ENCODE measurements at regions not wholly inside any gene's neighbourhood (a gene's known extent, or its start where the extent isn't known, plus 50 kb on each side); places are given as distances from the start of the nearest gene placed in this dataset.

DNA sequence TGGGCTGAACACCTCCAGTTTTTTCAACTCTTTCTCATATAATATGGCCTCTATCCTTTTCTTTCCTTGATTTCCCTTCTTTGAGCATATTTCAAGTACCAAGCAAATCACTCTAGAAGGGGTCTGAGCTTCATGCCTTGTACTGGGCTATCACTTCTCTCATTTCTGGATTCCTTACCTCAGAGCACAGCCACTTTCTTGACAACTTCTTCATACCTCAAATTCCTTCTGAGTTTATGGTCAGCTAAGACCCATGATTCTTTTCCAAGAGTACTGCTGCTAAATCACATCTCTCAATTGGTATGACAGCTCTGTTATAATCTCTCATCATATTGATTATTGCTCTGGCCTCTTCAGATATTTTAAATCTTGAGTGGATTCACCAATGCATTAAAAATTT lies 224.8 kb upstream of the ZBED5 start (continued):
- TF ChIP-seq, protein P1, sequence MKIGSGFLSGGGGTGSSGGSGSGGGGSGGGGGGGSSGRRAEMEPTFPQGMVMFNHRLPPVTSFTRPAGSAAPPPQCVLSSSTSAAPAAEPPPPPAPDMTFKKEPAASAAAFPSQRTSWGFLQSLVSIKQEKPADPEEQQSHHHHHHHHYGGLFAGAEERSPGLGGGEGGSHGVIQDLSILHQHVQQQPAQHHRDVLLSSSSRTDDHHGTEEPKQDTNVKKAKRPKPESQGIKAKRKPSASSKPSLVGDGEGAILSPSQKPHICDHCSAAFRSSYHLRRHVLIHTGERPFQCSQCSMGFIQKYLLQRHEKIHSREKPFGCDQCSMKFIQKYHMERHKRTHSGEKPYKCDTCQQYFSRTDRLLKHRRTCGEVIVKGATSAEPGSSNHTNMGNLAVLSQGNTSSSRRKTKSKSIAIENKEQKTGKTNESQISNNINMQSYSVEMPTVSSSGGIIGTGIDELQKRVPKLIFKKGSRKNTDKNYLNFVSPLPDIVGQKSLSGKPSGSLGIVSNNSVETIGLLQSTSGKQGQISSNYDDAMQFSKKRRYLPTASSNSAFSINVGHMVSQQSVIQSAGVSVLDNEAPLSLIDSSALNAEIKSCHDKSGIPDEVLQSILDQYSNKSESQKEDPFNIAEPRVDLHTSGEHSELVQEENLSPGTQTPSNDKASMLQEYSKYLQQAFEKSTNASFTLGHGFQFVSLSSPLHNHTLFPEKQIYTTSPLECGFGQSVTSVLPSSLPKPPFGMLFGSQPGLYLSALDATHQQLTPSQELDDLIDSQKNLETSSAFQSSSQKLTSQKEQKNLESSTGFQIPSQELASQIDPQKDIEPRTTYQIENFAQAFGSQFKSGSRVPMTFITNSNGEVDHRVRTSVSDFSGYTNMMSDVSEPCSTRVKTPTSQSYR (CRISPR knock-in tag; IDR thresholded peaks at IDR 0.05), result no peak

DNA sequence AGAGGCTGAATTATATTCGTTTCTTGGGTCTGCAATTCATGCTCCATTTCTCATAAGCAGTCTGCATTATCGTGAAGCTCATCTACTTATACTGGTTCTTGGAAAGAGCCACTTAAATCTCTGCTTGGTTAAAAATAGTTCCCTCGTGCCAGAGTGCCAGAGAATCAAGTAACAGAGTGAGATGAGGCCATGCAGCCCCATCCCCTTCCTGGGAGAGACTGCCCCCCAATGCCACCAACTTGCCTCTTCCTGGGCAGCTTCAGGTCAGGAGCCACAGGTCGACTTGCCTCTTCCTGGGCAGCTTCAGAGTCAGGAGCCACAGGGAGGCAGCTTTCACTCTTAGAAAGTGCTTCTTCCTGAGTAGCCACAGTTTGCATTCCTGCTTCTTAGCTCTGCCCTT lies 223.9 kb upstream of the ZBED5 start:
- peaks cover 63% of the 10 kb centered on the region for H3K4me1 Mint-ChIP-seq
- POLR2A ChIA-PET, result interaction anchor here (1.0 kb wide), 1 partner anchor 10 kb away, joined by 3 read pairs; no protein-coding TSS in a partner anchor
- H3K27ac Mint-ChIP-seq, result peak overlapping the region; percentile 42; the same call in 1 of the 2 replicates
- no peaks in the 10 kb centered on the region for H3K36me3 Mint-ChIP-seq
- CTCF ChIA-PET, result interaction anchor here (0.9 to 2.0 kb wide), 8 partner anchors 10 to 138 kb away, joined by 3 to 14 read pairs (median 7); no protein-coding TSS in a partner anchor
- H3K9me3 Mint-ChIP-seq, result peaks cover 14% of the 10 kb centered on the region
- peak; percentile 54 for ATAC-seq
- DNase-seq (ENCODE audit: low spot score), result no peak
- no peak overlapping the region for H3K4me3 Mint-ChIP-seq
- H3K27me3 Mint-ChIP-seq (ENCODE audit: low read depth), result peaks cover 7% of the 10 kb centered on the region; the same call in 1 of the 2 replicates
- TF ChIP-seq ZNF232 (CRISPR knock-in tag; IDR thresholded peaks at IDR 0.05), result no peak
- TF ChIP-seq NR1H2 (CRISPR knock-in tag; IDR thresholded peaks at IDR 0.05), result no peak
- TF ChIP-seq JAZF1 (CRISPR knock-in tag; IDR thresholded peaks at IDR 0.05), result no peak
- TF ChIP-seq E2F4 (CRISPR knock-in tag; IDR thresholded peaks at IDR 0.05; ENCODE audit: borderline replicate concordance, low read depth), result no peak
- no peak for TF ChIP-seq TCF7 (CRISPR knock-in tag; IDR thresholded peaks at IDR 0.05; ENCODE audit: low read depth)
- TF ChIP-seq, protein P2, sequence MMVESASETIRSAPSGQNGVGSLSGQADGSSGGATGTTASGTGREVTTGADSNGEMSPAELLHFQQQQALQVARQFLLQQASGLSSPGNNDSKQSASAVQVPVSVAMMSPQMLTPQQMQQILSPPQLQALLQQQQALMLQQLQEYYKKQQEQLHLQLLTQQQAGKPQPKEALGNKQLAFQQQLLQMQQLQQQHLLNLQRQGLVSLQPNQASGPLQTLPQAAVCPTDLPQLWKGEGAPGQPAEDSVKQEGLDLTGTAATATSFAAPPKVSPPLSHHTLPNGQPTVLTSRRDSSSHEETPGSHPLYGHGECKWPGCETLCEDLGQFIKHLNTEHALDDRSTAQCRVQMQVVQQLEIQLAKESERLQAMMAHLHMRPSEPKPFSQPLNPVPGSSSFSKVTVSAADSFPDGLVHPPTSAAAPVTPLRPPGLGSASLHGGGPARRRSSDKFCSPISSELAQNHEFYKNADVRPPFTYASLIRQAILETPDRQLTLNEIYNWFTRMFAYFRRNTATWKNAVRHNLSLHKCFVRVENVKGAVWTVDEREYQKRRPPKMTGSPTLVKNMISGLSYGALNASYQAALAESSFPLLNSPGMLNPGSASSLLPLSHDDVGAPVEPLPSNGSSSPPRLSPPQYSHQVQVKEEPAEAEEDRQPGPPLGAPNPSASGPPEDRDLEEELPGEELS (CRISPR knock-in tag; IDR thresholded peaks at IDR 0.05), result no peak
- TF ChIP-seq, protein P3, sequence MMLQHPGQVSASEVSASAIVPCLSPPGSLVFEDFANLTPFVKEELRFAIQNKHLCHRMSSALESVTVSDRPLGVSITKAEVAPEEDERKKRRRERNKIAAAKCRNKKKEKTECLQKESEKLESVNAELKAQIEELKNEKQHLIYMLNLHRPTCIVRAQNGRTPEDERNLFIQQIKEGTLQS (CRISPR knock-in tag; conservative IDR thresholded peaks at IDR 0.05), result no peak
- no peak for TF ChIP-seq GTF2I (CRISPR knock-in tag; conservative IDR thresholded peaks at IDR 0.05)
- TF ChIP-seq, protein P4, sequence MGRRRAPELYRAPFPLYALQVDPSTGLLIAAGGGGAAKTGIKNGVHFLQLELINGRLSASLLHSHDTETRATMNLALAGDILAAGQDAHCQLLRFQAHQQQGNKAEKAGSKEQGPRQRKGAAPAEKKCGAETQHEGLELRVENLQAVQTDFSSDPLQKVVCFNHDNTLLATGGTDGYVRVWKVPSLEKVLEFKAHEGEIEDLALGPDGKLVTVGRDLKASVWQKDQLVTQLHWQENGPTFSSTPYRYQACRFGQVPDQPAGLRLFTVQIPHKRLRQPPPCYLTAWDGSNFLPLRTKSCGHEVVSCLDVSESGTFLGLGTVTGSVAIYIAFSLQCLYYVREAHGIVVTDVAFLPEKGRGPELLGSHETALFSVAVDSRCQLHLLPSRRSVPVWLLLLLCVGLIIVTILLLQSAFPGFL (CRISPR knock-in tag; IDR thresholded peaks at IDR 0.05; ENCODE audit: borderline replicate concordance), result no peak
- no peak for TF ChIP-seq ZNF425 (CRISPR knock-in tag; conservative IDR thresholded peaks at IDR 0.05)
- no peak for TF ChIP-seq ATF1 (CRISPR knock-in tag; IDR thresholded peaks at IDR 0.05)
- TF ChIP-seq, protein P5, sequence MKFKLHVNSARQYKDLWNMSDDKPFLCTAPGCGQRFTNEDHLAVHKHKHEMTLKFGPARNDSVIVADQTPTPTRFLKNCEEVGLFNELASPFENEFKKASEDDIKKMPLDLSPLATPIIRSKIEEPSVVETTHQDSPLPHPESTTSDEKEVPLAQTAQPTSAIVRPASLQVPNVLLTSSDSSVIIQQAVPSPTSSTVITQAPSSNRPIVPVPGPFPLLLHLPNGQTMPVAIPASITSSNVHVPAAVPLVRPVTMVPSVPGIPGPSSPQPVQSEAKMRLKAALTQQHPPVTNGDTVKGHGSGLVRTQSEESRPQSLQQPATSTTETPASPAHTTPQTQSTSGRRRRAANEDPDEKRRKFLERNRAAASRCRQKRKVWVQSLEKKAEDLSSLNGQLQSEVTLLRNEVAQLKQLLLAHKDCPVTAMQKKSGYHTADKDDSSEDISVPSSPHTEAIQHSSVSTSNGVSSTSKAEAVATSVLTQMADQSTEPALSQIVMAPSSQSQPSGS (CRISPR knock-in tag; IDR thresholded peaks at IDR 0.05; ENCODE audit: borderline replicate concordance, low read depth), result no peak
- TF ChIP-seq, protein P6, sequence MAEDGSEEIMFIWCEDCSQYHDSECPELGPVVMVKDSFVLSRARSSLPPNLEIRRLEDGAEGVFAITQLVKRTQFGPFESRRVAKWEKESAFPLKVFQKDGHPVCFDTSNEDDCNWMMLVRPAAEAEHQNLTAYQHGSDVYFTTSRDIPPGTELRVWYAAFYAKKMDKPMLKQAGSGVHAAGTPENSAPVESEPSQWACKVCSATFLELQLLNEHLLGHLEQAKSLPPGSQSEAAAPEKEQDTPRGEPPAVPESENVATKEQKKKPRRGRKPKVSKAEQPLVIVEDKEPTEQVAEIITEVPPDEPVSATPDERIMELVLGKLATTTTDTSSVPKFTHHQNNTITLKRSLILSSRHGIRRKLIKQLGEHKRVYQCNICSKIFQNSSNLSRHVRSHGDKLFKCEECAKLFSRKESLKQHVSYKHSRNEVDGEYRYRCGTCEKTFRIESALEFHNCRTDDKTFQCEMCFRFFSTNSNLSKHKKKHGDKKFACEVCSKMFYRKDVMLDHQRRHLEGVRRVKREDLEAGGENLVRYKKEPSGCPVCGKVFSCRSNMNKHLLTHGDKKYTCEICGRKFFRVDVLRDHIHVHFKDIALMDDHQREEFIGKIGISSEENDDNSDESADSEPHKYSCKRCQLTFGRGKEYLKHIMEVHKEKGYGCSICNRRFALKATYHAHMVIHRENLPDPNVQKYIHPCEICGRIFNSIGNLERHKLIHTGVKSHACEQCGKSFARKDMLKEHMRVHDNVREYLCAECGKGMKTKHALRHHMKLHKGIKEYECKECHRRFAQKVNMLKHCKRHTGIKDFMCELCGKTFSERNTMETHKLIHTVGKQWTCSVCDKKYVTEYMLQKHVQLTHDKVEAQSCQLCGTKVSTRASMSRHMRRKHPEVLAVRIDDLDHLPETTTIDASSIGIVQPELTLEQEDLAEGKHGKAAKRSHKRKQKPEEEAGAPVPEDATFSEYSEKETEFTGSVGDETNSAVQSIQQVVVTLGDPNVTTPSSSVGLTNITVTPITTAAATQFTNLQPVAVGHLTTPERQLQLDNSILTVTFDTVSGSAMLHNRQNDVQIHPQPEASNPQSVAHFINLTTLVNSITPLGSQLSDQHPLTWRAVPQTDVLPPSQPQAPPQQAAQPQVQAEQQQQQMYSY (CRISPR knock-in tag; IDR thresholded peaks at IDR 0.05), result no peak
- TF ChIP-seq, protein P7, sequence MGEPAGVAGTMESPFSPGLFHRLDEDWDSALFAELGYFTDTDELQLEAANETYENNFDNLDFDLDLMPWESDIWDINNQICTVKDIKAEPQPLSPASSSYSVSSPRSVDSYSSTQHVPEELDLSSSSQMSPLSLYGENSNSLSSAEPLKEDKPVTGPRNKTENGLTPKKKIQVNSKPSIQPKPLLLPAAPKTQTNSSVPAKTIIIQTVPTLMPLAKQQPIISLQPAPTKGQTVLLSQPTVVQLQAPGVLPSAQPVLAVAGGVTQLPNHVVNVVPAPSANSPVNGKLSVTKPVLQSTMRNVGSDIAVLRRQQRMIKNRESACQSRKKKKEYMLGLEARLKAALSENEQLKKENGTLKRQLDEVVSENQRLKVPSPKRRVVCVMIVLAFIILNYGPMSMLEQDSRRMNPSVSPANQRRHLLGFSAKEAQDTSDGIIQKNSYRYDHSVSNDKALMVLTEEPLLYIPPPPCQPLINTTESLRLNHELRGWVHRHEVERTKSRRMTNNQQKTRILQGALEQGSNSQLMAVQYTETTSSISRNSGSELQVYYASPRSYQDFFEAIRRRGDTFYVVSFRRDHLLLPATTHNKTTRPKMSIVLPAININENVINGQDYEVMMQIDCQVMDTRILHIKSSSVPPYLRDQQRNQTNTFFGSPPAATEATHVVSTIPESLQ (CRISPR knock-in tag; IDR thresholded peaks at IDR 0.05), result no peak
- TF ChIP-seq SMAD3 (CRISPR knock-in tag; IDR thresholded peaks at IDR 0.05; ENCODE audit: borderline replicate concordance), result no peak
- no peak for TF ChIP-seq ZNF138 (CRISPR knock-in tag; conservative IDR thresholded peaks at IDR 0.05)
- no peak for TF ChIP-seq FOXK1 (CRISPR knock-in tag; IDR thresholded peaks at IDR 0.05)
